ENCODE measurements at regions not wholly inside any gene's neighbourhood (a gene's known extent, or its start where the extent isn't known, plus 50 kb on each side); places are given as distances from the start of the nearest gene placed in this dataset.

DNA sequence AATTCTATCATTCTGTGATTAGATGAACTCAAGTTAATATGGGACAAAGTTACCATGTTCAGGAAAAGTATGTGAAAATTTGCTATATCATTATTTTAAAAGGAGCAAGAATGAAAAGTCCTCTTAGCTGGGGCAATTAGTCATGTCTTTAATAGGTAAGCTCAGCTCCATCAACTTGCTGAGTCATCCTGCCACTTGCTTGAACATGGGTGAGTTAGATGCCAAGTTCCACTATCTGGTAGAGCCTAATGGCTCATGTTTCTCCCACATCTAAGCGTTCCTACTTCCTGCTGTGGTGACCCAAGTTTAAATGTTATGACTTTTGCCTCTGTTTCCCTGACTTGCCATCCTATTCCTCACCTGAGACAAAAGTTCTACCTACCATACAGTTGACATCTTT, 276.8 kb downstream of the ZNF674 start:
- no peaks in the 10 kb centered on the region for H3K4me1 ChIP-seq
- no peaks in the 10 kb centered on the region for H3K27me3 ChIP-seq
- ATAC-seq (peak in 2 of 4 donors; percentile 50 to 75), DNase-seq (no peak)
- no peaks in the 10 kb centered on the region for H3K36me3 ChIP-seq
- 11% methylated on average over 1 of the region's 1 CpG for WGBS (ENCODE audit: insufficient coverage, low coverage, low lambda C conversion rate, missing lambda C conversion rate)
- H3K4me3 ChIP-seq: no peak overlapping the region
- no peak overlapping the region for H3K27ac ChIP-seq
- no peak for TF ChIP-seq POLR2A (IDR thresholded peaks at IDR 0.05)
- TF ChIP-seq, protein P1, sequence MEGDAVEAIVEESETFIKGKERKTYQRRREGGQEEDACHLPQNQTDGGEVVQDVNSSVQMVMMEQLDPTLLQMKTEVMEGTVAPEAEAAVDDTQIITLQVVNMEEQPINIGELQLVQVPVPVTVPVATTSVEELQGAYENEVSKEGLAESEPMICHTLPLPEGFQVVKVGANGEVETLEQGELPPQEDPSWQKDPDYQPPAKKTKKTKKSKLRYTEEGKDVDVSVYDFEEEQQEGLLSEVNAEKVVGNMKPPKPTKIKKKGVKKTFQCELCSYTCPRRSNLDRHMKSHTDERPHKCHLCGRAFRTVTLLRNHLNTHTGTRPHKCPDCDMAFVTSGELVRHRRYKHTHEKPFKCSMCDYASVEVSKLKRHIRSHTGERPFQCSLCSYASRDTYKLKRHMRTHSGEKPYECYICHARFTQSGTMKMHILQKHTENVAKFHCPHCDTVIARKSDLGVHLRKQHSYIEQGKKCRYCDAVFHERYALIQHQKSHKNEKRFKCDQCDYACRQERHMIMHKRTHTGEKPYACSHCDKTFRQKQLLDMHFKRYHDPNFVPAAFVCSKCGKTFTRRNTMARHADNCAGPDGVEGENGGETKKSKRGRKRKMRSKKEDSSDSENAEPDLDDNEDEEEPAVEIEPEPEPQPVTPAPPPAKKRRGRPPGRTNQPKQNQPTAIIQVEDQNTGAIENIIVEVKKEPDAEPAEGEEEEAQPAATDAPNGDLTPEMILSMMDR (IDR thresholded peaks at IDR 0.05): no peak
- intact Hi-C loops (cut with DNase I): no loop called here
- no peaks in the 10 kb centered on the region for H3K9me3 ChIP-seq

DNA sequence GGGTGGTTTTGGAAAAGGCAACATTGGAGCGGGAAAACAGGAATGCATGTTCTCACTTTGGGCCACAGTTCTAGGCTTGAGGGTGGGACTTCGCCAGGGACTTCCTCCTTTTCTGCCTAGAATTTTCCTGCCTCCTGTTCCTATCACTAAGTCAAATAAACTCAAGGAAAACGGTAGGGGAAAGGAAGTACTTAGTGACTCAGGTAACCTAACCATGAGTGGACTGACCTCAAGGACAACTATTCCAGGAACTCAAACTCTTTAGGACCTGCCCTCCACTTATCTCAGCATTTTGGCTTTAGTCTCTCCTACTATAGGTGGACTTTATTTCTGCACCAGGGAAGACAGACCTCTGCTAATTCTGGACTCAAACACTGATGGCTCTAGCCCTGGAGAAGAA, 281.7 kb downstream of the ZNF674 start:
- intact Hi-C loops (cut with DNase I): no loop called here
- Histone ChIP-seq H3K9me3 (no peaks in the 10 kb centered on the region), H3K36me3 (no peaks in the 10 kb centered on the region), H3K27ac (no peak overlapping the region), H3K27me3 (no peaks in the 10 kb centered on the region), H3K4me1 (no peaks in the 10 kb centered on the region), H3K4me3 (no peak overlapping the region)
- ATAC-seq: no peak
- 83% methylated on average over 2 of the region's 3 CpGs for WGBS (ENCODE audit: insufficient coverage, low coverage, low lambda C conversion rate, missing lambda C conversion rate)
- TF ChIP-seq POLR2A (IDR thresholded peaks at IDR 0.05): no peak
- TF ChIP-seq, protein P1 (IDR thresholded peaks at IDR 0.05): no peak
- no peak for DNase-seq

DNA sequence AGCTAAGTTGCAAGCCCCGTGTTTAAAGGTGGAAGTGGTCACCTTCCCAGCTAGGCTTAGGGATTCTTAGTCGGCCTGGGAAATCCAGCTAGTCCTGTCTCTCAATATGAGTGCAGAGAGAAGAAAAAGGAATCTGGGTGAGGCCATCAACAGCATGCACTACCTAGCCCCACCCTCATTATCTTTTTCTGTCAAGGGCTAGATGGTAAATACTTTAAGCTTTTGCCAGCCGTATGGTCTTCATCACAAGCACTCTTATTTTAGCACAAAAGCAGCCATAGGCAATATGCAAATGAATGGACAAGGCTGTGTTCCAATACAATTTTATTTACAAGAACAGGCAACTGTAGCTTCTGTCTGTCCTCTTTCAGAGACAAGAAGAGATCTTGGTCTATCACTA, 282.9 kb downstream of the ZNF674 start:
- 53% methylated on average over 3 of the region's 3 CpGs for whole genome bisulfite sequencing (ENCODE audit: insufficient coverage, low coverage, low lambda C conversion rate, missing lambda C conversion rate)
- no peak for TF ChIP-seq POLR2A (IDR thresholded peaks at IDR 0.05)
- TF ChIP-seq, protein P1 (IDR thresholded peaks at IDR 0.05): no peak
- no peak overlapping the region for H3K4me3 ChIP-seq
- ATAC-seq: no peak
- H3K27ac ChIP-seq: no peak overlapping the region
- DNase-seq: no peak
- no peaks in the 10 kb centered on the region for H3K27me3 ChIP-seq
- intact Hi-C loops (cut with DNase I): no loop called here
- H3K9me3 ChIP-seq: no peaks in the 10 kb centered on the region
- no peaks in the 10 kb centered on the region for H3K4me1 ChIP-seq
- H3K36me3 ChIP-seq: no peaks in the 10 kb centered on the region

GRCh38 chrX:46260499-46260898, 284.7 kb downstream of the ZNF674 start:
- no peak overlapping the region for H3K4me3 ChIP-seq
- no peaks in the 10 kb centered on the region for H3K4me1 ChIP-seq
- intact Hi-C loops (cut with DNase I): no loop called here
- H3K27me3 ChIP-seq: no peaks in the 10 kb centered on the region
- no peaks in the 10 kb centered on the region for H3K9me3 ChIP-seq
- WGBS (ENCODE audit: insufficient coverage, low coverage, low lambda C conversion rate, missing lambda C conversion rate): 100% methylated on average over 1 of the region's 1 CpG
- DNase-seq (no peak), ATAC-seq (no peak)
- H3K27ac ChIP-seq: no peak overlapping the region
- H3K36me3 ChIP-seq: no peaks in the 10 kb centered on the region
- no peak for TF ChIP-seq POLR2A (IDR thresholded peaks at IDR 0.05)
- TF ChIP-seq, protein P1 (IDR thresholded peaks at IDR 0.05): no peak

DNA sequence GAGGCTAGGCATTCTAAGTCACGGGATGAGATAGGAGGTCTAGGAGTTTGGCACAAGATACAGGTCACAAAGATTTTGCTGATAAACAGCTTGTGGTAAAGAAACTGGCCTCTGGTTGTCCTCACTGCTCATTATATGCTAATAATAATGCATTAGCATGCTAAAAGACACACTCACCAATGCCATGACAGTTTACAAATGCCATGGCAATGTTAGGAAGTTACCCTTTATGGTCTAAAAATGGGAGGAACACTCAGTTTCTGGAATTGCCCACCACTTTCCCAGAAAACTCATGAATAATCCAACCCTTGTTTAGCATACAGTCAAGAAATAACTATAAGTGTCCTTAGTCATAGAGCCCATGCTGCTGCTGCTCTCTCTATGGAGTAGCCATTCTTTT, 286.9 kb downstream of the ZNF674 start:
- no peaks in the 10 kb centered on the region for H3K9me3 ChIP-seq
- WGBS (ENCODE audit: insufficient coverage, low coverage, low lambda C conversion rate, missing lambda C conversion rate): 80% methylated on average over 1 of the region's 1 CpG
- DNase-seq: no peak
- no peak for ATAC-seq
- H3K4me3 ChIP-seq: no peak overlapping the region
- no peak overlapping the region for H3K27ac ChIP-seq
- TF ChIP-seq, protein P1 (IDR thresholded peaks at IDR 0.05): no peak
- TF ChIP-seq POLR2A (IDR thresholded peaks at IDR 0.05): no peak
- no peaks in the 10 kb centered on the region for H3K4me1 ChIP-seq
- no peaks in the 10 kb centered on the region for H3K27me3 ChIP-seq
- intact Hi-C loops (cut with DNase I): no loop called here
- no peaks in the 10 kb centered on the region for H3K36me3 ChIP-seq
